ENCODE measurements at regions not wholly inside any gene's neighbourhood (a gene's known extent, or its start where the extent isn't known, plus 50 kb on each side); places are given as distances from the start of the nearest gene placed in this dataset.

- Mint-ChIP-seq H3K9me3 (ENCODE audit: low read depth, unreplicated experiment) (peaks cover 10% of the 10 kb centered on the region), H3K36me3 (ENCODE audit: insufficient read depth, unreplicated experiment) (no peaks in the 10 kb centered on the region), H3K4me3 (ENCODE audit: low read depth, unreplicated experiment) (no peak overlapping the region), H3K4me1 (ENCODE audit: low read depth, unreplicated experiment) (no peaks in the 10 kb centered on the region), H3K27me3 (ENCODE audit: unreplicated experiment) (no peaks in the 10 kb centered on the region), H3K27ac (ENCODE audit: unreplicated experiment) (no peak overlapping the region)
- TF ChIP-seq CTCF (IDR thresholded peaks at IDR 0.05; ENCODE audit: unreplicated experiment), result no peak
- no peak for DNase-seq
- intact Hi-C loops (cut with micrococcal nuclease; ENCODE audit: unreplicated experiment), result no loop called here
- CTCF ChIA-PET, result interaction anchor here (0.8 kb wide), 1 partner anchor 26 kb away, joined by 3 read pairs; no protein-coding TSS in a partner anchor
- no TSS peak for BruUV-seq (replicated peaks)
Observed at GRCh38 chr2:111633189-111633588, 250.8 kb downstream of the ANAPC1 start.

GRCh38 chr2:111633643-111634042 lies 250.3 kb downstream of the ANAPC1 start:
- H3K4me3 Mint-ChIP-seq (ENCODE audit: low read depth, unreplicated experiment), result no peak overlapping the region
- CTCF ChIA-PET, result no interaction called here
- no peaks in the 10 kb centered on the region for H3K27me3 Mint-ChIP-seq (ENCODE audit: unreplicated experiment)
- BruUV-seq (replicated peaks), result no TSS peak
- H3K4me1 Mint-ChIP-seq (ENCODE audit: low read depth, unreplicated experiment), result no peaks in the 10 kb centered on the region
- no peak overlapping the region for H3K27ac Mint-ChIP-seq (ENCODE audit: unreplicated experiment)
- DNase-seq, result no peak
- H3K36me3 Mint-ChIP-seq (ENCODE audit: insufficient read depth, unreplicated experiment), result no peaks in the 10 kb centered on the region
- no peak for TF ChIP-seq CTCF (IDR thresholded peaks at IDR 0.05; ENCODE audit: unreplicated experiment)
- intact Hi-C loops (cut with micrococcal nuclease; ENCODE audit: unreplicated experiment), result no loop called here
- peaks cover 11% of the 10 kb centered on the region for H3K9me3 Mint-ChIP-seq (ENCODE audit: low read depth, unreplicated experiment)

- no peaks in the 10 kb centered on the region for H3K4me1 Mint-ChIP-seq (ENCODE audit: low read depth, unreplicated experiment)
- H3K27me3 Mint-ChIP-seq (ENCODE audit: unreplicated experiment), result no peaks in the 10 kb centered on the region
- H3K36me3 Mint-ChIP-seq (ENCODE audit: insufficient read depth, unreplicated experiment), result no peaks in the 10 kb centered on the region
- intact Hi-C loops (cut with micrococcal nuclease; ENCODE audit: unreplicated experiment), result no loop called here
- DNase-seq, result no peak
- H3K27ac Mint-ChIP-seq (ENCODE audit: unreplicated experiment), result peak overlapping the region; percentile 41
- BruUV-seq (replicated peaks), result no TSS peak
- no peak for TF ChIP-seq CTCF (IDR thresholded peaks at IDR 0.05; ENCODE audit: unreplicated experiment)
- no peak overlapping the region for H3K4me3 Mint-ChIP-seq (ENCODE audit: low read depth, unreplicated experiment)
- CTCF ChIA-PET, result no interaction called here
- H3K9me3 Mint-ChIP-seq (ENCODE audit: low read depth, unreplicated experiment), result peaks cover 13% of the 10 kb centered on the region
Observed at GRCh38 chr2:111634050-111634794, 249.8 kb downstream of the ANAPC1 start.

GRCh38 chr2:111634995-111635538 lies 248.9 kb downstream of the ANAPC1 start:
- TF ChIP-seq CTCF (IDR thresholded peaks at IDR 0.05; ENCODE audit: unreplicated experiment), result no peak
- H3K36me3 Mint-ChIP-seq (ENCODE audit: insufficient read depth, unreplicated experiment), result no peaks in the 10 kb centered on the region
- BruUV-seq (replicated peaks), result no TSS peak

More at GRCh38 chr2:111634995-111635538, 248.9 kb downstream of the ANAPC1 start:
- intact Hi-C loops (cut with micrococcal nuclease; ENCODE audit: unreplicated experiment), result no loop called here
- H3K4me1 Mint-ChIP-seq (ENCODE audit: low read depth, unreplicated experiment), result no peaks in the 10 kb centered on the region
- H3K9me3 Mint-ChIP-seq (ENCODE audit: low read depth, unreplicated experiment), result peaks cover 15% of the 10 kb centered on the region
- no peak overlapping the region for H3K4me3 Mint-ChIP-seq (ENCODE audit: low read depth, unreplicated experiment)
- CTCF ChIA-PET, result no interaction called here
- H3K27ac Mint-ChIP-seq (ENCODE audit: unreplicated experiment), result no peak overlapping the region
- no peaks in the 10 kb centered on the region for H3K27me3 Mint-ChIP-seq (ENCODE audit: unreplicated experiment)
- DNase-seq, result no peak
